ENCODE measurements at regions not wholly inside any gene's neighbourhood (a gene's known extent, or its start where the extent isn't known, plus 50 kb on each side); places are given as distances from the start of the nearest gene placed in this dataset.

DNA sequence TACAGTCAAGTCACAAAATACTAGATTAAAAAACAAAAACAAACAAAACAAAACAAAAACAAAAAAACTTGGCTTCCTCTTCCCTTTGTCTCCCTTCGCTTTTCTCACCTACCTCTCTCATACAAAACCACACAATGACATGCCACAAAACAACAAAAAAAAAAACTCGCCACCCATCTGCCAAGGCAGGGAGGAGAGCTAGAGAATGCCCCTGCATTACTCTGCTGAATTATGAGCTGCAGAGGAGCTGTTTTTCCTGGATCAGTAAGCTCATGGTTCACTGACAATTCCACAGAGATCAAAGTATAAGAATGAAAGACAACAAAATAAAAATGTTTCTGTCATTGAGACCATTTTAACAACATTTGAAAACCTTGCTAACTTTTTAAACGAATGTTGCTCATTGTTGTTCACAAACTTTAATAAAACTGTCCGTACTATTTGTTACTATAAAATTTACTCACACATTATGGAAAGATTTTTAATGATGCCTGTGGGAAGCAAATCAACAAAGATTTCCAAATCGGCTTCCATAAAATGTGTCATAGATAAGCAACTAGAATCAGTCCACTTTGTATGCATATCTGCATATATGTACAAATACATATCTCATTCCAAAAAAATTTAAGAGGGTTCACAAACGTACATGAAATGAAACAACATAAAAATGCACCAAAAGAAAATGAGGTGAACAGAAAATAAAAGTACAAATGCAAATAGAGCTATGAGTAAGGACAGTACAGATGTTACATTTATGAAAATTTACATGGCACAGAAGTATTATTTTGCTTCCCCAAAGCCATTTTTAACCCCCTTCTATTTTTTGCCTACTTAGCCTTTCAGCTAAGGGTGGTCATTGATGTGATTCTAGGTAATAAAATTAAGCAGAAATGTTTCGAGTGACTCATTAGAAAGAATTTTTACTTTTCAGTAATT lies 252.4 kb upstream of the FAT4 start:
- DNase-seq (ENCODE audit: low read depth) = no peak

DNA sequence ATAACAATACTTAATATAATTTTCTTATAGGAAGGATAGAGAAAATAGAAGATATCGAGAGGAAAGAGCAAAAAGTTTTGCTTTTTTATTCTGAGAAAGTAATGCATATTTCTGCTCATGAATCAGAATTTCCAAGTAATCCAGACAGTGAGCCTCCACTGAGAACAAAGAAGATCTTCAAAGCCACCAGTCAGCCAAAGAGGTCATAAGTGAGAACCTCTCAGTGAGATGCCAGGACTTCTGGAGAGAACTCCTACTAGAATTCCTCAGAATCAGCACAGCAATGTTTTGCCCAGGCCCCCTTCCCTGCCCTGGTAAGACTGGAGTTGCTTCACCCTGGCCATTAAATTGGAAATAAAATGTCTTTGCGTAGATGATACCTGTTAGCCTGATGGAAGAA lies 254.4 kb upstream of the FAT4 start:
- no peak for DNase-seq (ENCODE audit: low read depth)

GRCh38 chr4:125049711-125050110 lies 265.0 kb upstream of the FAT4 start:
- DNase-seq (ENCODE audit: low read depth) = no peak

GRCh38 chr4:125045311-125045710 lies 269.4 kb upstream of the FAT4 start:
- DNase-seq (ENCODE audit: low read depth) = no peak

GRCh38 chr4:125044886-125045285 lies 269.9 kb upstream of the FAT4 start:
- no peak for DNase-seq (ENCODE audit: low read depth)

- no peak for DNase-seq (ENCODE audit: low read depth)
These were observed 271.3 kb upstream of the FAT4 start for GRCh38 chr4:125043486-125043885.

DNA sequence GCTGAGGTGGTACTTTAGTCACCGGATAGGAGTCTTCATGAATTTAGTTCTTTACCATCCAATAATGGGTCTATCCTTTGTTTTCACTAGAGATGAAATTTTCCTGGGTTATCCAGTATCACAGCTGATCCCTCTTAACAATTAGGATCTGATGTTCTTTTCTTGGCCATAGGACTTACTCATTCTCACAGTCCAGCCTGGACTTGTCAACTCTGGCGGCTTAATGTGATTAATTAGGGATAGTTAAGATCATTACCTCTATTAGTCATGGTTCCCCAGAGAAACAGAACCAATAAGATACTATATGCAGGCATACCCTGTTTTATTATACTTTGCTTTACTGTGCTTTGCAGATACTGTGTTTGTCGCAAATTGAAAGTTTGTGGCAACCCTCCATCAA lies 272.7 kb upstream of the FAT4 start:
- DNase-seq (ENCODE audit: low read depth) = no peak

GRCh38 chr4:125041372-125041930 lies 273.3 kb upstream of the FAT4 start:
- DNase-seq (ENCODE audit: low read depth) = no peak

- no peak for DNase-seq (ENCODE audit: low read depth)
These were observed 275.2 kb upstream of the FAT4 start for GRCh38 chr4:125039550-125039949.

- DNase-seq (ENCODE audit: low read depth) = no peak
These were observed 291.8 kb upstream of the FAT4 start for GRCh38 chr4:125022855-125023501.

GRCh38 chr4:125021189-125021588 lies 293.6 kb upstream of the FAT4 start:
- DNase-seq (ENCODE audit: low read depth) = no peak

- no peak for DNase-seq (ENCODE audit: low read depth)
These were observed 294.4 kb upstream of the FAT4 start for GRCh38 chr4:125020089-125021034.

DNA sequence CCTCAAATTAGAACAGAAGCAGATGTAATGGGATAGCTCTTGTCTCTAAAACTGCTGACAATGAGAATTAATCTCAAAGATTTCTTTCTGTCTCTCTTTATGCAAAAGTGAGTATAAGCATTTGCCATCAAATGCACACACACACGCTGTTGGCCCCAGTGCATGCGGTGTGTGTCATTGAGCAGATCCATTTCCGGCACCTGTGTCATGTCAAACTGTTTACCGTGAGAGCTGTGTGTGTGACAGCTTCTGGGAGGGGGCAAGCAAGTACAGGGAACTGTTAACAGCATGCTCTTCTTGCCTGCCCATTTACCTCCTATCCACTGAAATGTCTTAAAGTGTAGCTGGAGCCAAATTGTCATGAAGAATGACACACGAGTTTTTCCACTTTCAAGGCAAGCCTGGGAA lies 297.9 kb upstream of the FAT4 start:
- no peak for DNase-seq (ENCODE audit: low read depth)

- DNase-seq (ENCODE audit: low read depth) = no peak
These were observed 300.9 kb upstream of the FAT4 start for GRCh38 chr4:125013891-125014290.

DNA sequence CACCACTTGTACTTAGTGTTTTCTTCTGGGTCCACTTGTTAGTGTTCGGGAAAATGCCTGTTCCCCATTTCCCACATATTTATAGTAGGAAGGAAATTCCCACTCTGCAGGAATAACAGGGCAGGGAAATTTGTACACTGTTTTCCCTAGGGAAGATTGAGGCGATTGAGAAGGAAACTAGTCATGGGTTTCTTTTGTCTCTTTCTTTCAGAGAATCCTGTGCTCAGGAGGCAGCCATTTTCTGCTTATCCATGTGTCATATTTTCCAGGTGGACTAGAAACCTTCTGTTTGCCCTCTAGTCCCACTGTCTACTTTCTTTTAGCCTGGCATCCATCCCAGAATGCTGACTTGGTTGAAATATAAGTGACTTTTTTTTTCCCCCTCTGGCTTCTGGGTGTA lies 299.1 kb upstream of the ANKRD50 start:
- no peak for DNase-seq (ENCODE audit: low read depth)

DNA sequence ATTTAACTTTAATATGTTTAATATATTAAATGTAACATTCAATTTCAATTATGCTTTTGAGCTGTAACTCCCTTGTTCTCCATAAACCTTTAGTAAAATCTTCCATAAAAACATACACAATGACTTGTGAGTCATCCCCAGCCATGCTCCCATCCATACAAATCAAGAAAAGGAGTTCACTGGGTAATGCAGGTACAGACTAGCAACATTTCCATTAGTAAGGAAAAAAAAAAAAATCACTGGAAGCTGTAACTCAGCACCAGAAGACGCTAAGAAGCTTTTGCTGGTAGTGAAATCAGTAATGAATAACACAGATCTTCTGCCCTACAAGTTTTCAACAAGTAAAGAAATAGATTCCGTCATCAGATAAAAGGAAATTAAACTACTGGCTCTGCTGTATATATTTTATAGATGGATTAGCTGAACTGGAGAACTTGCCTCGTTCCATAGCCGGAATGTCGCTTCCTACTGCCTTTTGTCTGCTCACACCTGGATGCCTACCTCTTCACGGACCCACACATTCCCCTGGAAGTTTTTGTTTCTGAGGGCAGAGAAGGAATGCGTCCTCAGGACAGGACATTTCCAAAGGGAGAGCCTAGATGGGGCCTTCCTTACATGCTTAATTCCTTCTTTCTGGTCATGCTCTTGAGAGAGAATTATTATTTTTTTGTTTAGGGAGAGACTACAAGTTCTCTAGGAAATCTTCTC lies 298.4 kb upstream of the ANKRD50 start:
- DNase-seq (ENCODE audit: low read depth) = no peak

DNA sequence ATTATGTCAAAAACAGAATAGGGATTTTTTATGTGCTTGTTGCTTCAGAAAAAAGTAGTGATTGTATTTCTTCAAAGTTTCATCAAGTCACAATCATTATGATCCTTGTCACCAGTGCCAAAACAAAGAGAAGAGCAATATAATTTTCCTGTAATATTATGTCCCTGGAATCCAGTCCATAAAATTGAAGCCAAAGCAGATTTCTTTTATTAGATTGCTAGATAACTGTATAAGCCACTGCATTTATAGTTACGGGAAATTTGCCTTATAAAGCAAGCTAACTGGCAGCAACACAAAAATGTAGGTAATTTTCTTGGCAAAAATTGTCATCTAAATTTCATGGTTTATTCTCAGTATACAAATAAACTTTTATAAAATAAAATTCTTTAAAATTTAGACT lies 296.1 kb upstream of the ANKRD50 start:
- DNase-seq (ENCODE audit: low read depth) = no peak

- DNase-seq (ENCODE audit: low read depth) = no peak
These were observed 292.1 kb upstream of the ANKRD50 start for GRCh38 chr4:125004676-125005075.

DNA sequence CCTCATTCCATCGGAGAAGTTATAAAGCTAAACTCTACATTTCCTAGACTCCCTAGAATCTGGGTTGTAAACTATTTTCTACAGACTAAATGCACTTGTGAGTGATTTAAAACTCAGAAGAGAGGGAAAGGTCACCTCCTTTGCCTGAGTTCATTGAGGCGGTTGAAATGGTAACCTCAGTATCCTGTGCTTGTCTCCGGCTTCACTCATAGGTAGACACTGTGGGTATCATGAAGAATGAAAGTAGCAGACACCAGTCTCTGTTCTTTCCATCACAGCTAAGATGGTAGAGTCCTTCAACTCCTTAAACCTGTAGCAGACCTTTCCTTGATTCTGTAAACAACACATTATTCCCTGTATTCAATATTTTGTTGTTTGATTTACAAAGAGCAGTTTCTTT lies 291.3 kb upstream of the ANKRD50 start:
- DNase-seq (ENCODE audit: low read depth) = no peak

GRCh38 chr4:124997991-124998390 lies 285.5 kb upstream of the ANKRD50 start:
- peak; percentile 44 for DNase-seq (ENCODE audit: low read depth)

- no peak for DNase-seq (ENCODE audit: low read depth)
These were observed 284.6 kb upstream of the ANKRD50 start for GRCh38 chr4:124997124-124997523.
